Thyroid gland (tissue), 4 donors: ENCODE measurements at regions not wholly inside any gene's neighbourhood (a gene's known extent, or its start where the extent isn't known, plus 50 kb on each side); places are given as distances from the start of the nearest gene placed in this dataset.

Experiments used
- POLR2A ChIP-seq, 2 donors: fragments of 450-650 bp; IDR thresholded peaks; one replicate each; pipeline ENCODE4 v1.6.1; 2017; ENCODE audit warnings: antibody characterized with exemption in 2 of 2, mild to moderate bottlenecking in 2 of 2, moderate library complexity in 1 of 2
- TF ChIP-seq, protein P1 (sequence below), 6 experiments: fragments of 200-600 bp in 3 of 6; fragments of 450-650 bp in 3 of 6; sonication (generic) in 3 of 6; IDR thresholded peaks; one replicate each; pipeline ENCODE4 v1.5.1; 2016 to 2019; ENCODE audit warnings: antibody characterized with exemption in 6 of 6, mild to moderate bottlenecking in 2 of 6, inconsistent platforms in 1 of 6, moderate library complexity in 1 of 6

DNA sequence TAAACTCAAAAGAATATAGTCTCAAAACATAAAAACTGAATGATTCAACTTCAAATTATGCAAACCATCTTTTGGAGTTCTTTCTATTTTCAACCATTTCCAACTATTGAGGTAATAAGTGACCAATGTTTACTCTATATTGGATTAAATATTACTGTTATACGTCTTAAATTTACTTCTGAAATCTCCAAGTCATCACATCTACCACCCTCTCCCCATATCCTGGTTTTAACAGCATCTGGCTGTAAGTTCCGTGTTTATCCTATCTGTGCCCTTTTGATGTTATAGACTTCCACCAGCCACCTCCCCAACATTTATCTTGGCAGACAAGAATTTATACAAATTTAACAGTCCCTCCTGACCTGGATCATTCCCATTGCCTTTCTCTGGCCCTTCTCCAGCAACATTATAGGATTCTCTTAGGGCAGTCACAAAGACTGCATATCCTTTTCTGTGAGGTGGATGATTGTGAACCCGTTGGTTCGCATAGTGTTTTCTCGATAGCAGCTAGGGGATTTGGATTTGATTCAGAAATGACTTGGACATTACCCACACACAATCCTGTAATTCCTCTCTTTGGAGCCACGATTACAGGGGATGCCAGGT, 313.4 kb upstream of the FMN2 start:
- TF ChIP-seq, protein P1, sequence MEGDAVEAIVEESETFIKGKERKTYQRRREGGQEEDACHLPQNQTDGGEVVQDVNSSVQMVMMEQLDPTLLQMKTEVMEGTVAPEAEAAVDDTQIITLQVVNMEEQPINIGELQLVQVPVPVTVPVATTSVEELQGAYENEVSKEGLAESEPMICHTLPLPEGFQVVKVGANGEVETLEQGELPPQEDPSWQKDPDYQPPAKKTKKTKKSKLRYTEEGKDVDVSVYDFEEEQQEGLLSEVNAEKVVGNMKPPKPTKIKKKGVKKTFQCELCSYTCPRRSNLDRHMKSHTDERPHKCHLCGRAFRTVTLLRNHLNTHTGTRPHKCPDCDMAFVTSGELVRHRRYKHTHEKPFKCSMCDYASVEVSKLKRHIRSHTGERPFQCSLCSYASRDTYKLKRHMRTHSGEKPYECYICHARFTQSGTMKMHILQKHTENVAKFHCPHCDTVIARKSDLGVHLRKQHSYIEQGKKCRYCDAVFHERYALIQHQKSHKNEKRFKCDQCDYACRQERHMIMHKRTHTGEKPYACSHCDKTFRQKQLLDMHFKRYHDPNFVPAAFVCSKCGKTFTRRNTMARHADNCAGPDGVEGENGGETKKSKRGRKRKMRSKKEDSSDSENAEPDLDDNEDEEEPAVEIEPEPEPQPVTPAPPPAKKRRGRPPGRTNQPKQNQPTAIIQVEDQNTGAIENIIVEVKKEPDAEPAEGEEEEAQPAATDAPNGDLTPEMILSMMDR (IDR thresholded peaks at IDR 0.05) = no peak
- no peak for TF ChIP-seq POLR2A (IDR thresholded peaks at IDR 0.05)
